ENCODE measurements at regions not wholly inside any gene's neighbourhood (a gene's known extent, or its start where the extent isn't known, plus 50 kb on each side); places are given as distances from the start of the nearest gene placed in this dataset.

- DNase-seq (ENCODE audit: extremely low spot score), result no peak
- no peak for TF ChIP-seq CTCF (IDR thresholded peaks at IDR 0.05; ENCODE audit: control extremely low read depth, extremely low read depth, low read depth, missing control alignments)
- CTCF ChIA-PET, result interaction anchor here (1.1 to 2.4 kb wide), 2 partner anchors 12 to 13 kb away, joined by 4 to 9 read pairs; no protein-coding TSS in a partner anchor
- POLR2A ChIA-PET, result no interaction called here
These were observed 81.3 kb upstream of the ARMC2 start for GRCh38 chr6:108766886-108767285.

GRCh38 chr6:108767418-108768165 is 80.6 kb upstream of the ARMC2 start:
- POLR2A ChIA-PET, result no interaction called here
- TF ChIP-seq CTCF (IDR thresholded peaks at IDR 0.05; ENCODE audit: control extremely low read depth, extremely low read depth, low read depth, missing control alignments), result no peak
- CTCF ChIA-PET, result interaction anchor here (0.8 to 3.7 kb wide), 5 partner anchors 8 to 225 kb away, joined by 3 to 12 read pairs (median 5); no protein-coding TSS in a partner anchor
- DNase-seq (ENCODE audit: extremely low spot score), result no peak

- POLR2A ChIA-PET, result no interaction called here
- TF ChIP-seq CTCF (IDR thresholded peaks at IDR 0.05; ENCODE audit: control extremely low read depth, extremely low read depth, low read depth, missing control alignments), result no peak
- CTCF ChIA-PET, result interaction anchor here (0.8 to 3.7 kb wide), 6 partner anchors 8 to 305 kb away, joined by 3 to 12 read pairs (median 4); no protein-coding TSS in a partner anchor
- DNase-seq (ENCODE audit: extremely low spot score), result no peak
These were observed 80.1 kb upstream of the ARMC2 start for GRCh38 chr6:108768166-108768555.

- POLR2A ChIA-PET, result no interaction called here
- CTCF ChIA-PET, result interaction anchor here (1.1 to 3.7 kb wide), 6 partner anchors 9 to 304 kb away, joined by 3 to 12 read pairs (median 4); no protein-coding TSS in a partner anchor
- DNase-seq (ENCODE audit: extremely low spot score), result no peak
- no peak for TF ChIP-seq CTCF (IDR thresholded peaks at IDR 0.05; ENCODE audit: control extremely low read depth, extremely low read depth, low read depth, missing control alignments)
These were observed 79.3 kb upstream of the ARMC2 start for GRCh38 chr6:108768792-108769524.

- DNase-seq (ENCODE audit: extremely low spot score), result no peak
- ChIA-PET POLR2A (no interaction called here), CTCF (no interaction called here)
- no peak for TF ChIP-seq CTCF (IDR thresholded peaks at IDR 0.05; ENCODE audit: control extremely low read depth, extremely low read depth, low read depth, missing control alignments)
These were observed 76.8 kb upstream of the ARMC2 start for GRCh38 chr6:108771421-108771820.

GRCh38 chr6:108774555-108774954 is 73.7 kb upstream of the ARMC2 start:
- TF ChIP-seq CTCF (IDR thresholded peaks at IDR 0.05; ENCODE audit: control extremely low read depth, extremely low read depth, low read depth, missing control alignments), result no peak
- POLR2A ChIA-PET, result no interaction called here
- no peak for DNase-seq (ENCODE audit: extremely low spot score)
- CTCF ChIA-PET, result interaction anchor here (1.6 kb wide), 1 partner anchor 10 kb away, joined by 7 read pairs; no protein-coding TSS in a partner anchor
